HEK293T (cell line): ENCODE measurements at regions not wholly inside any gene's neighbourhood (a gene's known extent, or its start where the extent isn't known, plus 50 kb on each side); places are given as distances from the start of the nearest gene placed in this dataset.

Experiments used
- CTCF ChIA-PET: fragments of 350-600 bp; formaldehyde crosslinking; extraction: SDS; loops from one replicate; lab custom pipeline; 2021; ENCODE audit warnings: antibody characterized with exemption, inconsistent platforms; lab: Yijun Ruan, JAX
- POLR2A ChIA-PET: fragments of 350-600 bp; formaldehyde crosslinking; extraction: SDS; loops from one replicate; lab custom pipeline; 2020; ENCODE audit warnings: antibody characterized with exemption, inconsistent platforms; lab: Yijun Ruan, JAX
- DNase-seq: peaks from one replicate; pipeline ENCODE4 v3.0.0; 2012; ENCODE audit warnings: mixed read lengths; ENCODE audit errors: extremely low spot score
- ARNT ChIP-seq: fragments of 450-650 bp; IDR thresholded peaks from 2 replicates; pipeline ENCODE4 v1.6.1; 2017; ENCODE audit warnings: mild to moderate bottlenecking
- BHLHE40 ChIP-seq: fragments of 450-650 bp; IDR thresholded peaks from 2 replicates; pipeline ENCODE4 v1.6.1; 2016; ENCODE audit warnings: mild to moderate bottlenecking, moderate library complexity, borderline replicate concordance
- CTBP1 ChIP-seq: fragments of 450-650 bp; IDR thresholded peaks from 2 replicates; pipeline ENCODE4 v1.6.1; 2016; ENCODE audit warnings: borderline replicate concordance
- ELF4 ChIP-seq: fragments of 450-650 bp; IDR thresholded peaks from 2 replicates; pipeline ENCODE4 v1.6.1; 2017; ENCODE audit warnings: antibody characterized with exemption
- FOXA1 ChIP-seq: fragments of 450-650 bp; IDR thresholded peaks from 2 replicates; pipeline ENCODE4 v1.6.1; 2016; ENCODE audit warnings: mild to moderate bottlenecking
- FOXK2 ChIP-seq: fragments of 450-650 bp; IDR thresholded peaks from 2 replicates; pipeline ENCODE4 v1.6.1; 2016; ENCODE audit warnings: mild to moderate bottlenecking
- FOXM1 ChIP-seq: fragments of 450-650 bp; IDR thresholded peaks from 2 replicates; pipeline ENCODE4 v1.6.1; 2017; ENCODE audit warnings: mild to moderate bottlenecking, borderline replicate concordance
- HDGF ChIP-seq: fragments of 450-650 bp; IDR thresholded peaks from 2 replicates; pipeline ENCODE4 v1.6.1; 2017; ENCODE audit warnings: antibody characterized with exemption, borderline replicate concordance
- L3MBTL2 ChIP-seq: fragments of 450-650 bp; conservative IDR thresholded peaks from 2 replicates; pipeline ENCODE4 v1.6.1; 2016; ENCODE audit warnings: mild to moderate bottlenecking
- LEF1 ChIP-seq: fragments of 450-650 bp; IDR thresholded peaks from 2 replicates; pipeline ENCODE4 v1.6.1; 2017; ENCODE audit warnings: mild to moderate bottlenecking, borderline replicate concordance
- NFRKB ChIP-seq: fragments of 450-650 bp; IDR thresholded peaks from 2 replicates; pipeline ENCODE4 v1.6.1; 2016; ENCODE audit warnings: mild to moderate bottlenecking, moderate library complexity
- SP1 ChIP-seq: fragments of 450-650 bp; IDR thresholded peaks from 2 replicates; pipeline ENCODE4 v1.6.1; 2017
- SUZ12 ChIP-seq: fragments of 450-650 bp; IDR thresholded peaks from 2 replicates; pipeline ENCODE4 v1.6.1; 2016; ENCODE audit warnings: mild to moderate bottlenecking
- TARDBP ChIP-seq: fragments of 450-650 bp; IDR thresholded peaks from 2 replicates; pipeline ENCODE4 v1.6.1; 2016
- ZNF384 ChIP-seq: fragments of 450-650 bp; IDR thresholded peaks from 2 replicates; pipeline ENCODE4 v1.6.1; 2016
- TF ChIP-seq, protein P1 (sequence below): fragments of 450-650 bp; IDR thresholded peaks from 2 replicates; pipeline ENCODE4 v1.6.1; 2016

DNA sequence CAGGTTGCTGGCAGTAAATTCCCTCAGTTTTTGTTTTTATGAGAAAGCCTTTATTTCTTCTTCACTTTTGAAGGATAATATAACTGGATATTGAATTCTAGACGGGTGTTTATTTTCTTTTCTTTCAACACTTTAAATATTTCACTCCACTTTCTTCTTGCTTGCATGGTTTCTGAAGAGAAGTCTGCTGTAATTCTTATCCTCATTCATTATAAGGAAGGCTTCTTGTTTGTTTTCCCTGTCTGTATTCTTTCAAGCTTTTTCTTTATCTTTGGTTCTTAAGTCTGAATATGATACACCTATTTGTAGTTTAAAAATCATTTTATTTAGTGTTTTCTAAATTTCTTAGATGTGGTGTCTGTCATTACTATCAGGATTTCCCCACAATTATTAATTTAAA, 1054.3 kb downstream of the TLE1 start:
- POLR2A ChIA-PET: no interaction called here
- no peak for TF ChIP-seq CTBP1
- no peak for TF ChIP-seq NFRKB
- no peak for TF ChIP-seq ZNF384
- no peak for TF ChIP-seq HDGF
- no peak for TF ChIP-seq LEF1
- no peak for TF ChIP-seq TARDBP
- no peak for TF ChIP-seq FOXK2
- no peak for TF ChIP-seq FOXM1
- TF ChIP-seq ELF4: no peak
- TF ChIP-seq BHLHE40: no peak
- TF ChIP-seq, protein P1, sequence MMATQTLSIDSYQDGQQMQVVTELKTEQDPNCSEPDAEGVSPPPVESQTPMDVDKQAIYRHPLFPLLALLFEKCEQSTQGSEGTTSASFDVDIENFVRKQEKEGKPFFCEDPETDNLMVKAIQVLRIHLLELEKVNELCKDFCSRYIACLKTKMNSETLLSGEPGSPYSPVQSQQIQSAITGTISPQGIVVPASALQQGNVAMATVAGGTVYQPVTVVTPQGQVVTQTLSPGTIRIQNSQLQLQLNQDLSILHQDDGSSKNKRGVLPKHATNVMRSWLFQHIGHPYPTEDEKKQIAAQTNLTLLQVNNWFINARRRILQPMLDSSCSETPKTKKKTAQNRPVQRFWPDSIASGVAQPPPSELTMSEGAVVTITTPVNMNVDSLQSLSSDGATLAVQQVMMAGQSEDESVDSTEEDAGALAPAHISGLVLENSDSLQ: no peak
- TF ChIP-seq SUZ12: no peak
- no peak for TF ChIP-seq SP1
- no peak for TF ChIP-seq L3MBTL2
- no peak for TF ChIP-seq ARNT
- TF ChIP-seq FOXA1: no peak
- CTCF ChIA-PET: no interaction called here

DNA sequence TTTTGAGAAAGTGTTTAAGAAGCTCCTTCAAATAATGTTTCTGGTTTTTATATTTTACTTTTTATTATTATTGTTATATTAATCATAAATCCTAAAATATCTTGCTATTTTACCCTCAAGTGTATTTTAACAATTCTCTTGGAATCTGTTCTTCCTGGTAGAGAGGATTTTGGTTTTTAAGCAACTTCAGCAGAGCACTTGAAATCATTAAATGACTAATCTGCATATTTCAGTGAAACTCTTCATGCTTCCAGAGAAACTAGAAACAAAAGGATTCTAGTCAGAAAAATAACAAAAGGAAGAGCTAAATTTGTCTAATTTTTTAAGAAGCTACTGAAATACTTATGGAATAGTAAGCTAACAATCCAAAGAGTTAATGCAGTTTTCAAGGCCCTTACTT, 1057.3 kb downstream of the TLE1 start:
- DNase-seq: no peak
- TF ChIP-seq ZNF384 (no peak), FOXK2 (no peak), L3MBTL2 (no peak)
- ChIA-PET CTCF (no interaction called here), POLR2A (no interaction called here)

More for the DNA sequence above, 1054.3 kb downstream of the TLE1 start:
- no peak for DNase-seq

DNA sequence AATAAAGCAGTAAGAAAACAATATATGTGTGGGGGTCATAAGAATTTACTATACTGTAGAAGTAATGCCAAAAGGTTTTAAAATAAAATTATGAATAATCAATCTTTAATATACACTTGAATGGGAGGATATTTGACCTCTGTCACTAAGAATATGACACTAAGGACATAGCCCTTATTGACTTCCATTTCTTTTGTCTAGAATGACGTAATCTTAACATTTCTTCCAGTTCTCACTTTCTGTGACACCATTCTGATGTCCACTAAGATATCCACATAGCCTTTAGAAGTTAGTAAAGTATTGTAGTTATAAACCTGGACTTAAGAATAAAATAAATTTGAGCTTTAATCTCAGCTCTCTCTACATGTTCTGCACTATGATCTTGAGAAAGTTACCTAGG, 1050.7 kb downstream of the TLE4 start:
- DNase-seq: no peak
- TF ChIP-seq FOXM1 (no peak), HDGF (no peak), FOXK2 (no peak), ZNF384 (no peak), TARDBP (no peak), L3MBTL2 (no peak), SUZ12 (no peak), ARNT (no peak), NFRKB (no peak), BHLHE40 (no peak), SP1 (no peak), LEF1 (no peak), ELF4 (no peak), FOXA1 (no peak), CTBP1 (no peak)
- TF ChIP-seq, protein P1: no peak
- POLR2A ChIA-PET: no interaction called here
- CTCF ChIA-PET: no interaction called here

DNA sequence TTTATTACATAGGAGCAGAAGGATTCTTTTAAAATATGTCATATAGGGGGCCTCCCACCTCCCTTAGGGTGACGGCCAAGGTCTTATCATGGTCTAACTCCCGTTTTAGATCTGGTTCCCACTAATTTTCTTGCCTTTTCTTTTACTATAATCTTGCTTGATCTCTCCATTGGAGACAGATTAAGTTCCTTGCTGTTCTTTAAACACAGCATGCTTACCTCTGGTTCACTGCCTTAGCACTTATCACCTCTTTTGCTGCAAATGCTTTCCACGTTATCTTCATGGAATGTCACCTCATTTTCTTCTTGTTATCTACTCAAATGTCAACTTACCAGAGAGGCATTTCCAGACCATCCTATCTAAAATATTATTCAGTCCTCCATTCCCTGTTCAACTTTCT, 1047.6 kb downstream of the TLE4 start:
- CTCF ChIA-PET: no interaction called here
- DNase-seq: no peak
- no peak for TF ChIP-seq CTBP1
- no peak for TF ChIP-seq L3MBTL2
- no peak for TF ChIP-seq HDGF
- TF ChIP-seq ZNF384: no peak
- TF ChIP-seq SUZ12: no peak
- TF ChIP-seq FOXA1: no peak
- TF ChIP-seq SP1: no peak
- no peak for TF ChIP-seq FOXM1
- no peak for TF ChIP-seq FOXK2
- TF ChIP-seq BHLHE40: no peak
- no peak for TF ChIP-seq ELF4
- no peak for TF ChIP-seq TARDBP
- POLR2A ChIA-PET: no interaction called here

DNA sequence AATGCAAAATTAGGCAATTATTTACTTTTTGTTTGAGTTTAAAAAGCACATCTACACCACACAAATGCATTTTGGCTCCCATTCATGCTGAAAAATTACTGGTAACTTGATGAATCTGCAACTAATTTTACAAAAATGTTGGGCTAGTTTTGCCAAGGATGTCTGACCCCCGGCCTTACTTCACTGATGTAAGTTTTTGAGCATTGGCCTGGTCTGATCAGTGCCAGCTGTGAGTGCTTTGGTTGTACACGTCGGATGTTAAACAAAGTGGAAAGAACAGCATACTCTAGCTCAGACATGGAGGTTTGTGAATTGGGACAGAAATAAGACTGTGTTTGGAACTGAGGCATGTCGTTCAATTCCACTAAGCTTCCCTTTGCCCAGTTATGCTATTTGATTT, 1044.2 kb downstream of the TLE4 start:
- POLR2A ChIA-PET: no interaction called here
- DNase-seq: no peak
- CTCF ChIA-PET: no interaction called here
- TF ChIP-seq HDGF (no peak), TARDBP (no peak), SUZ12 (no peak), FOXM1 (no peak), BHLHE40 (no peak), L3MBTL2 (no peak), ARNT (no peak), NFRKB (no peak), CTBP1 (no peak), ZNF384 (no peak), FOXA1 (no peak), SP1 (no peak), FOXK2 (no peak), ELF4 (no peak)
- TF ChIP-seq, protein P1: no peak

DNA sequence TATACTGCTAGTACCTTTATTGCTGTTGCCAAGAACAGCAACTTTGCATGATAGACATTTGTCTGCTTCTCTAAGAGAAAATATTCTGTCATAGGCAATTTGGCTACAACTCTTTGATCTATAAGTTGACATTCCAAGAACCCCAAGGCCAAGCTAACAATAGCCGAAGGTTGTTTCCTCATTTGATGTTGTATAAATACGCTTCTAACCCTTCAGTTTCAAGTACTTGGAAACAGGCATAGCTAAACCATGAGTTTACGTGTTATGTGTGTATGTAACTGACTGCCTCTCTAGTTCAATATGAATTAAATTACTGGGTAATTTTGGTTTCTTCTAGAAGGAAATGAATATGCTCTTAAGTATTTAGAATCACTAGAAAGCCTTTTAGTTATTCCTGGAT, 1034.0 kb downstream of the TLE4 start:
- TF ChIP-seq SP1: no peak
- no peak for TF ChIP-seq BHLHE40
- TF ChIP-seq HDGF: no peak
- no peak for TF ChIP-seq ZNF384
- TF ChIP-seq, protein P1: no peak
- TF ChIP-seq LEF1: no peak
- TF ChIP-seq CTBP1: no peak
- no peak for TF ChIP-seq ARNT
- TF ChIP-seq ELF4: no peak
- no peak for TF ChIP-seq NFRKB
- TF ChIP-seq L3MBTL2: no peak
- TF ChIP-seq FOXA1: no peak
- no peak for TF ChIP-seq FOXM1
- TF ChIP-seq FOXK2: no peak
- TF ChIP-seq TARDBP: no peak
- TF ChIP-seq SUZ12: no peak
- DNase-seq: no peak
- CTCF ChIA-PET: no interaction called here
- POLR2A ChIA-PET: no interaction called here
